H9 (cell line): ENCODE measurements at regions not wholly inside any gene's neighbourhood (a gene's known extent, or its start where the extent isn't known, plus 50 kb on each side); places are given as distances from the start of the nearest gene placed in this dataset.

Experiments
- DNase-seq: peaks from one replicate; pipeline ENCODE4 v3.0.0-alpha.2; 2017
- H2AFZ ChIP-seq: one replicate; pipeline ENCODE4 v1.6.1; 2013; ENCODE audit warnings: mild to moderate bottlenecking, low read length, control low read depth, moderate library complexity
- H2AK5ac ChIP-seq: 2 replicates; pipeline ENCODE4 v1.6.1; 2013; ENCODE audit warnings: low read length, control low read depth, mixed read lengths; ENCODE audit not compliant: insufficient read length
- H2BK120ac ChIP-seq: one replicate; pipeline ENCODE4 v1.6.1; 2013; ENCODE audit warnings: low read depth, mild to moderate bottlenecking, low read length, control low read depth, inconsistent platforms; ENCODE audit not compliant: poor library complexity, severe bottlenecking
- H2BK12ac ChIP-seq: 2 replicates; pipeline ENCODE4 v1.6.1; 2013; ENCODE audit warnings: low read length, control low read depth, mixed read lengths, low read depth; ENCODE audit not compliant: insufficient read length
- H2BK15ac ChIP-seq: 2 replicates; pipeline ENCODE4 v1.6.1; 2013; ENCODE audit warnings: low read depth, low read length, control low read depth
- H2BK20ac ChIP-seq: one replicate; pipeline ENCODE4 v1.6.1; 2013; ENCODE audit warnings: low read depth, mild to moderate bottlenecking, low read length, control low read depth, inconsistent platforms; ENCODE audit not compliant: poor library complexity, severe bottlenecking
- H2BK5ac ChIP-seq: 2 replicates; pipeline ENCODE4 v1.6.1; 2013; ENCODE audit warnings: low read length, control low read depth, mixed read lengths; ENCODE audit not compliant: insufficient read length
- H3K14ac ChIP-seq: 2 replicates; pipeline ENCODE4 v1.6.1; 2013; ENCODE audit warnings: low read length, control low read depth; ENCODE audit not compliant: insufficient read depth
- H3K18ac ChIP-seq: 2 replicates; pipeline ENCODE4 v1.6.1; 2013; ENCODE audit warnings: low read depth, mild to moderate bottlenecking, mixed read lengths, low read length, control low read depth; ENCODE audit not compliant: insufficient read length
- H3K23ac ChIP-seq: 2 replicates; pipeline ENCODE4 v1.6.1; 2013; ENCODE audit warnings: low read length, control low read depth, mixed read lengths, low read depth; ENCODE audit not compliant: insufficient read length
- H3K23me2 ChIP-seq: 2 replicates; pipeline ENCODE4 v1.6.1; 2013; ENCODE audit warnings: low read depth, mild to moderate bottlenecking, mixed read lengths, low read length, control low read depth; ENCODE audit not compliant: insufficient read length, poor library complexity, severe bottlenecking
- H3K27ac ChIP-seq: 2 replicates; pipeline ENCODE4 v1.5.1; 2013; ENCODE audit warnings: low read length, control low read depth, mixed read lengths, low read depth; ENCODE audit not compliant: insufficient read length
- H3K27me3 ChIP-seq: 2 replicates; pipeline ENCODE4 v1.6.1; 2013; ENCODE audit warnings: low read length, control low read depth, inconsistent platforms; ENCODE audit not compliant: insufficient read depth
- H3K4ac ChIP-seq: 2 replicates; pipeline ENCODE4 v1.6.1; 2013; ENCODE audit warnings: low read depth, mild to moderate bottlenecking, control low read depth, inconsistent platforms, low read length, moderate library complexity
- H3K4me1 ChIP-seq: 2 replicates; pipeline ENCODE4 v1.6.1; 2013; ENCODE audit warnings: low read length, control low read depth, inconsistent platforms; ENCODE audit not compliant: insufficient read depth
- H3K4me2 ChIP-seq: 2 replicates; pipeline ENCODE4 v1.6.1; 2013; ENCODE audit warnings: low read length, control low read depth, mixed read lengths; ENCODE audit not compliant: insufficient read length, insufficient read depth
- H3K56ac ChIP-seq: 2 replicates; pipeline ENCODE4 v1.6.1; 2013; ENCODE audit warnings: low read depth, mild to moderate bottlenecking, mixed read lengths, low read length, control low read depth; ENCODE audit not compliant: insufficient read length
- H3K79me1 ChIP-seq: 2 replicates; pipeline ENCODE4 v1.6.1; 2013; ENCODE audit warnings: low read depth, mild to moderate bottlenecking, moderate library complexity, low read length, control low read depth, inconsistent platforms; ENCODE audit not compliant: insufficient read depth, poor library complexity, severe bottlenecking
- H3K79me2 ChIP-seq: 2 replicates; pipeline ENCODE4 v1.6.1; 2013; ENCODE audit warnings: low read length, control low read depth, inconsistent platforms; ENCODE audit not compliant: insufficient read depth
- H3K9ac ChIP-seq: 2 replicates; pipeline ENCODE4 v1.6.1; 2013; ENCODE audit warnings: low read length, control low read depth, mixed read lengths; ENCODE audit not compliant: insufficient read length; ENCODE audit errors: extremely low read depth
- H3K9me3 ChIP-seq: one replicate; pipeline ENCODE4 v1.6.1; 2013; ENCODE audit warnings: low read depth, low read length, inconsistent platforms; ENCODE audit not compliant: control insufficient read depth
- H3T11ph ChIP-seq: one replicate; pipeline ENCODE4 v1.6.1; 2013; ENCODE audit warnings: mild to moderate bottlenecking, low read length, control low read depth, inconsistent platforms
- H4K20me1 ChIP-seq: one replicate; pipeline ENCODE4 v1.6.1; 2013; ENCODE audit not compliant: control insufficient read depth, insufficient read length, insufficient read depth
- H4K5ac ChIP-seq: 2 replicates; pipeline ENCODE4 v1.6.1; 2013; ENCODE audit warnings: low read depth, mild to moderate bottlenecking, mixed read lengths, low read length, control low read depth; ENCODE audit not compliant: insufficient read length
- H4K8ac ChIP-seq: replicated peaks from 2 replicates; pipeline ENCODE4 v1.6.1; 2013; ENCODE audit warnings: low read length, control low read depth, mixed read lengths, low read depth; ENCODE audit not compliant: insufficient read length
- H4K91ac ChIP-seq: 2 replicates; pipeline ENCODE4 v1.6.1; 2013; ENCODE audit warnings: low read depth, mild to moderate bottlenecking, moderate library complexity, mixed read lengths, low read length, control low read depth; ENCODE audit not compliant: insufficient read length
- H3K27ac Mint-ChIP-seq, 3 experiments: 2 replicates in 2 of 3; 3 replicates in 1 of 3; pipeline ENCODE4 v1.8.0; 2020 to 2021; ENCODE audit warnings: mixed read lengths in 3 of 3, mild to moderate bottlenecking in 1 of 3, moderate library complexity in 1 of 3
- H3K27me3 Mint-ChIP-seq: 2 replicates; pipeline ENCODE4 v1.8.0; 2021; ENCODE audit warnings: low read depth, mild to moderate bottlenecking, moderate library complexity, mixed read lengths
- H3K36me3 Mint-ChIP-seq, 3 experiments: 2 replicates in 2 of 3; 3 replicates in 1 of 3; pipeline ENCODE4 v1.8.0; 2020 to 2021; ENCODE audit warnings: low read depth in 3 of 3, mixed read lengths in 3 of 3; ENCODE audit not compliant: insufficient read depth in 1 of 3
- H3K4me1 Mint-ChIP-seq, 2 experiments: 2 replicates each; pipeline ENCODE4 v1.8.0; 2020; ENCODE audit warnings: mixed read lengths in 2 of 2
- H3K4me3 Mint-ChIP-seq, 2 experiments: 2 replicates in 1 of 2; 3 replicates in 1 of 2; pipeline ENCODE4 v1.8.0; 2020 to 2021; ENCODE audit warnings: mild to moderate bottlenecking in 2 of 2, mixed read lengths in 2 of 2, moderate library complexity in 1 of 2
- H3K9me3 Mint-ChIP-seq, 2 experiments: 2 replicates in 1 of 2; 3 replicates in 1 of 2; pipeline ENCODE4 v1.8.0; 2020; ENCODE audit warnings: mild to moderate bottlenecking in 2 of 2, mixed read lengths in 2 of 2, moderate library complexity in 1 of 2
- TF ChIP-seq, protein P1 (sequence below): fragments of 200-600 bp; sonication (generic); conservative IDR thresholded peaks from 3 replicates; pipeline ENCODE4 v1.8.0; 2021; ENCODE audit warnings: antibody characterized with exemption, mild to moderate bottlenecking

DNA sequence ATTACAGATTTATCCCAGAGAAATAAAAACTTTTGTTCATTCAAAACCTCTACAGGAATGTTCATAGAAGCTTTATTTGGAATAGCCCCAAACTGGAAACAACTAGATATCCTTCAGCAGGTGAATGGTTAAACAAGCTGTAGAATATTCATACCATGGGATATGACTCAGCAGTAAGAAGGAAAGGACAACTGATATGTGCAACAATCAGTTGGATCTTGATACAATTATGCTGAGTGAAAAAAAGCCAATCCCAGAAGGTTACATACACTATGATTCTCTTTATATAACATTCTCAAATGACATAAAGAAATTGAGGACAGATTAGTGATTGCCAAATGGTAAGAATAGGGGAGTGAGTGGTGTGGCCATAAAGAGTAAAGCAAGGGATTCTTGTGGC, 376.7 kb downstream of the S1PR1 start:
- H3T11ph ChIP-seq = no peak overlapping the region
- no peak overlapping the region for H3K23ac ChIP-seq
- DNase-seq = no peak
- no peaks in the 10 kb centered on the region for H3K9me3 ChIP-seq
- H3K27ac ChIP-seq = no peak overlapping the region
- no peaks in the 10 kb centered on the region for H3K79me1 ChIP-seq
- H3K14ac ChIP-seq = no peak overlapping the region
- H3K27ac Mint-ChIP-seq = no peak overlapping the region
- no peaks in the 10 kb centered on the region for H3K4me1 ChIP-seq
- peaks cover 1 to 2% of the 10 kb centered on the region in 2 experiments for H3K4me1 Mint-ChIP-seq
- no peak overlapping the region for H3K18ac ChIP-seq
- no peak overlapping the region for H2BK20ac ChIP-seq
- no peak overlapping the region for H3K9ac ChIP-seq
- H3K9me3 Mint-ChIP-seq = peaks cover 14 to 23% of the 10 kb centered on the region in 2 experiments
- H4K91ac ChIP-seq = no peak overlapping the region
- no peak overlapping the region for H2BK120ac ChIP-seq
- H4K8ac ChIP-seq = no peak overlapping the region
- no peak overlapping the region for H3K4me2 ChIP-seq
- peaks cover 4 to 9% (median 8%) of the 10 kb centered on the region in 3 experiments; a peak in 5 of 7 replicates for H3K36me3 Mint-ChIP-seq
- no peak overlapping the region for H2AFZ ChIP-seq
- no peak overlapping the region for H3K4me3 Mint-ChIP-seq
- no peak overlapping the region for H2BK15ac ChIP-seq
- H4K5ac ChIP-seq = no peak overlapping the region
- H2BK5ac ChIP-seq = no peak overlapping the region
- H3K4ac ChIP-seq = no peak overlapping the region
- H3K27me3 ChIP-seq = no peaks in the 10 kb centered on the region
- no peaks in the 10 kb centered on the region for H3K79me2 ChIP-seq
- no peaks in the 10 kb centered on the region for H3K27me3 Mint-ChIP-seq
- H4K20me1 ChIP-seq = no peaks in the 10 kb centered on the region
- H2BK12ac ChIP-seq = no peak overlapping the region
- no peak overlapping the region for H2AK5ac ChIP-seq
- H3K56ac ChIP-seq = no peak overlapping the region
- no peaks in the 10 kb centered on the region for H3K23me2 ChIP-seq
- TF ChIP-seq, protein P1, sequence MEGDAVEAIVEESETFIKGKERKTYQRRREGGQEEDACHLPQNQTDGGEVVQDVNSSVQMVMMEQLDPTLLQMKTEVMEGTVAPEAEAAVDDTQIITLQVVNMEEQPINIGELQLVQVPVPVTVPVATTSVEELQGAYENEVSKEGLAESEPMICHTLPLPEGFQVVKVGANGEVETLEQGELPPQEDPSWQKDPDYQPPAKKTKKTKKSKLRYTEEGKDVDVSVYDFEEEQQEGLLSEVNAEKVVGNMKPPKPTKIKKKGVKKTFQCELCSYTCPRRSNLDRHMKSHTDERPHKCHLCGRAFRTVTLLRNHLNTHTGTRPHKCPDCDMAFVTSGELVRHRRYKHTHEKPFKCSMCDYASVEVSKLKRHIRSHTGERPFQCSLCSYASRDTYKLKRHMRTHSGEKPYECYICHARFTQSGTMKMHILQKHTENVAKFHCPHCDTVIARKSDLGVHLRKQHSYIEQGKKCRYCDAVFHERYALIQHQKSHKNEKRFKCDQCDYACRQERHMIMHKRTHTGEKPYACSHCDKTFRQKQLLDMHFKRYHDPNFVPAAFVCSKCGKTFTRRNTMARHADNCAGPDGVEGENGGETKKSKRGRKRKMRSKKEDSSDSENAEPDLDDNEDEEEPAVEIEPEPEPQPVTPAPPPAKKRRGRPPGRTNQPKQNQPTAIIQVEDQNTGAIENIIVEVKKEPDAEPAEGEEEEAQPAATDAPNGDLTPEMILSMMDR = no peak
